GM12872 (cell line): ENCODE measurements at regions not wholly inside any gene's neighbourhood (a gene's known extent, or its start where the extent isn't known, plus 50 kb on each side); places are given as distances from the start of the nearest gene placed in this dataset.
A peak's percentile ranks its signal among the peaks of the same experiment; 100 is the strongest.

Source experiments
- TF ChIP-seq, protein P1 (sequence below): IDR thresholded peaks from 3 replicates; pipeline ENCODE4 v1.5.1; 2011; ENCODE audit warnings: low read depth, mild to moderate bottlenecking, low read length, moderate library complexity; ENCODE audit not compliant: insufficient read depth

DNA sequence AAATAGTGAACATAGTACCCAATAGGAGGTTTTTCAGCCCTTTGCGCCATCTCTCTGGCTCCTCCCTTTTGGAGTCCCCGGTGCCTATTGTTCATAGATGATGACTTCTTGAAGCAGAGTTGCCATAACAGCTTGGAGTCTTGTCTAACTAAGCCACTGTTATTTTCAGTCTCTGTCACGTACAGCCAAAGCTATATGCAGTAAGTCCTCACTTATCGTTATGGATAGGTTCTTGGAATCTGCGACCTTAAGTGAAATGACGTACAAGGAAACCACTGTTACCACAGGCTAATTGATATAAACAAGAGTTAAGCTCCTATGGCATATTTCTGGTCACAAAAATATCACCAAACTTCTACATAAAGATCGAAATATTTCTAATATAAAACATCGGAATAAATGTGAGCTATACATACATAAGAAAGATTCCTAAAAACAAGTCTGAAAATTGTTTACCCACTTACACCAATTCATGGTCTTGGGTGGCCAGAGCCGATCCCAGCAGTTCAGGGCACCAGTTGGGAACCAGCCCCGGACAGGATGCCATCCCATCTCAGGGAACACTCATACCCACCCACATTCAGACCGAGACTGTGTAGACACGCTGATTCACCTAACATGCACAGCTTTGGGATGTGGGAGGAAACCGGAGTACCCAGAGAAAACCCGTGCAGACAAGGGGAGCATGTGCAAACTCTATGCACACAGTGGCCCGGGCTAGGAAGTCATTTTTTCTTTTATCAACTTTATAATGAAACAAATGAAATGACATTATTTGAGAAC, 76.0 kb upstream of the PRPS1L1 start:
- TF ChIP-seq, protein P1, sequence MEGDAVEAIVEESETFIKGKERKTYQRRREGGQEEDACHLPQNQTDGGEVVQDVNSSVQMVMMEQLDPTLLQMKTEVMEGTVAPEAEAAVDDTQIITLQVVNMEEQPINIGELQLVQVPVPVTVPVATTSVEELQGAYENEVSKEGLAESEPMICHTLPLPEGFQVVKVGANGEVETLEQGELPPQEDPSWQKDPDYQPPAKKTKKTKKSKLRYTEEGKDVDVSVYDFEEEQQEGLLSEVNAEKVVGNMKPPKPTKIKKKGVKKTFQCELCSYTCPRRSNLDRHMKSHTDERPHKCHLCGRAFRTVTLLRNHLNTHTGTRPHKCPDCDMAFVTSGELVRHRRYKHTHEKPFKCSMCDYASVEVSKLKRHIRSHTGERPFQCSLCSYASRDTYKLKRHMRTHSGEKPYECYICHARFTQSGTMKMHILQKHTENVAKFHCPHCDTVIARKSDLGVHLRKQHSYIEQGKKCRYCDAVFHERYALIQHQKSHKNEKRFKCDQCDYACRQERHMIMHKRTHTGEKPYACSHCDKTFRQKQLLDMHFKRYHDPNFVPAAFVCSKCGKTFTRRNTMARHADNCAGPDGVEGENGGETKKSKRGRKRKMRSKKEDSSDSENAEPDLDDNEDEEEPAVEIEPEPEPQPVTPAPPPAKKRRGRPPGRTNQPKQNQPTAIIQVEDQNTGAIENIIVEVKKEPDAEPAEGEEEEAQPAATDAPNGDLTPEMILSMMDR, result no peak

DNA sequence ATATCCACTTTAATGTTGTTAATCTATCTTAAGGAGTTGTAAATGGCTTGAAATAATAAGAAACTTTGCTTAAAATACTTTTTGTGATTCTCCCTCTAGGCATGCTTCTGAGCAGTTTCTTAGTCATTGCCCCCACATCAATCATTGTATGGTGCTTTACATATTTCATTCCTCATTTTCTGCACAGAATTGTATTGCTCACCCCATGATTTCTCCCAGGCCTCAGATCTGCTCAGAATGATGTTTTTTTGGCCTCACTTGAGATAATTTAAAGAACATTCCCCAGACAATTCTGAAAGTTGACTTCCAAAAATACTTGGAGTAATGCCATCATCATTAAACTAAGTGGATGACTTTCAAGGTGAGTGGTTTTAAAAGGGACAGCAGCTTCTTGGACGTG, 82.1 kb upstream of the PRPS1L1 start:
- TF ChIP-seq, protein P1, result no peak

DNA sequence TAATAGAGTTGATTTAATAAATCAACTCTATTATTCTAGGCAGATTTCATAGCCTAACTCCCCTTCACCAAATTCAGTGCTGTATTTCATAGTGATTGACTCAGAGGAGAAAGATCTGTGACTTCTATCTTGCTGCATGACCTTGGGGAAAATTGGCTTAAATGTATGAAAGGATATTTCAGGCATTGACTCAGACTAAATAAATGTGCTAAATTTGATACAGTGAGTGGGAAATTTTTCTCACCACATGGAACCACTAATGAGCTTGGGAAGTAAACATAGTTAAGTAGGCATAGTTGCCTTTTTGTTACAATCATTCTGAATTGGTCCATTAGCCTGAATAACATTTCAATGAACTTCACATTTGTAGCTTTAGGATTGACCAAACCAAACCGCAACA, 89.0 kb upstream of the PRPS1L1 start:
- TF ChIP-seq, protein P1, result no peak

DNA sequence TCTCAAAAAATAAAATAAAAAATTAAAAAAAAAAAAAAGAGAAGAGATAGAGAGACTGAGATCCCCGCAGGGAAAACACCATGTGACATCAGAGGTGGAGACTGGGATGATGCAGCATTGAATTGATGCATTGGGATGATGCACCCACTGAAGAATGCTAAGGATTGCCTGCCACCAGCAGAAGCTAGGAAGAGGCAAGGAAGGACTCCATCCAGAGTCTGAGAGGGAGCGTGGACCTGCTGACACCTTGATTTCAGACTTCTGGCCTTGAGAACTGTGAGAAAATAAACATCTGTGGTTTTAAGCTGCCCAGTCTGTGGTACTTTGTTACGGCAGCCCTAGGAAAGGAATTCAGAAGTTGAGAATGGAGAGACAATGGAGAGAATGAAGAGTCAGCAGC, 89.8 kb upstream of the PRPS1L1 start:
- TF ChIP-seq, protein P1, result no peak

DNA sequence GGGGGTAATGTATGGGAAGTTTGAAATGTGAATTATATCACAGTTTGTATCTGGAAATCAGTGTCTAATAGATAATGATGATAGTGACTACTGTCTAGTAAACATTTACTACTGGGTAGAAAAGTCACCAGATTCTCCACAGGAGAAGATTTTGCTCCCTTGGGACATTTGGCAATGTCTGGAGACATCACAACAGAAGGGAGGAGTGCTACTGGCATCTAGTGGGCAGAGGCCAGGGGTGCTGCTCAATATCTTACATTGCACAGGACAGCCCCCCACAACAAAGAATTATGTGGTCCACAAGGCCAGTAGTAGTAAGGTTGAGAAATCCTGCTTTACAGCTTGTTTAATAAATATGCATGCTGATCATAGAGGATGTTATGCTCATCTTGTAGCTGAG, 92.3 kb upstream of the PRPS1L1 start:
- TF ChIP-seq, protein P1, result 0 out of 3 replicates have a peak, but pooled peaks have one; percentile 15

DNA sequence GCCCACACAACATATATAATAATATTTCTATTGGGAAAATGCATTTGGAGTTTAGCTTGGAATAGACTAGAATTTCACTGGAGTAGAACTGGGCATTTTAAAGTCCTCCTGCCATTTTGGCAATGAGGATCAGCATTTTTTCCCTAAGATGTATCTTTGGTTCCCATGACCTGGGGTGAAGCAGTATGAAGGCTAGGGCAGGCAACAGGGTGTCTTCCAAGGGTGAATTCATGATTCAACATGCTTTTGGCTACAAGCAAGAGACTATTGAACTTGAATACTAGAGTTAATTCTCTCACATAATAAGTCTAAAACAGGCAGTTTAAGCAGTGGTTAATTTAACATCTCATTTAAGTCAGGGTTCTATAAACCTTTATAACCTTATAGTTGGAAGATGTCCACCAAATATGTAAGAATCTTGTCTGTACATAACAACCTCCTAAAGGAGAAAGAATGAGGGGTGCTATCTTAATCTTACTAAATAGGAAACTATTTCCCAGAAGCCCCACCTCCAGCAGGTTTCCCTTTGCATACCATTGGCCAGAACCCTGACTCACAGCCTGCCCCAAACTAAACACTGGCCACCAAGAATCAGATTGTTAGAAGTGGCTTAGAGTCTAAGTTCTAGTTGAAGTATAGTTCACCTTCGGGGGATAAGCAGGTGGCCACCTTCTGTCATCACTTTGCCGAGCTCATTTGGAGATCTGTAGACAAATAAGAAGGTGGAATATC, 96.0 kb upstream of the PRPS1L1 start:
- TF ChIP-seq, protein P1, result no peak

DNA sequence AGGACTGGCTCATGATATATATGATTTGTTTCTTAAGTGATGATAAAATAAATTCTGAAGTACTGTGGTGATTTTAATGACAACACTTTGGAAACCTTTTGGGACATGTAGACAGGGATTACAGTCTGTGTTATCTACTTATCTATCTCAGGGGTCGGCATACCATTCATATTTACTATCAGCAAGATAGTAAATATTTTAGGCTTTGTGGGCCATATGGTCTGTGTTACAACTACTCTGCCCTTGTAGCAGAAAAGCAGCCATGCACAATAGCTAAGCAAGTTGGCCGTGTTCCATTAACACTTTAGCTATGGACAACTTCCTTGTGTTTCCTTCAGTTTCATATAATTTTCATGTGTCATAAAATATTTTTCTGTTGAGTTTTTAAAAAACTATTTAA, 97.8 kb upstream of the PRPS1L1 start:
- TF ChIP-seq, protein P1, result no peak
